GM18870 (cell line): ENCODE measurements at regions not wholly inside any gene's neighbourhood (a gene's known extent, or its start where the extent isn't known, plus 50 kb on each side); places are given as distances from the start of the nearest gene placed in this dataset.

ENCODE experiments used
- ATAC-seq: cut with Tn5 transposase; IDR thresholded peaks from one replicate; pipeline ENCODE4 v1.9.1; 2021; ENCODE audit warnings: moderate library complexity; ENCODE audit not compliant: unreplicated experiment

- ATAC-seq: no peak
Observed at GRCh38 chr3:84439476-84439875, 519.3 kb upstream of the CADM2 start.

- ATAC-seq: no peak
Observed at GRCh38 chr3:84440291-84440690, 518.5 kb upstream of the CADM2 start.

GRCh38 chr3:84442533-84442932, 516.3 kb upstream of the CADM2 start:
- ATAC-seq: no peak

- ATAC-seq: no peak
Observed at GRCh38 chr3:84444726-84445521, 513.9 kb upstream of the CADM2 start.

- ATAC-seq: no peak
Observed at GRCh38 chr3:84487296-84487695, 471.5 kb upstream of the CADM2 start.

GRCh38 chr3:84504761-84505160, 454.0 kb upstream of the CADM2 start:
- no peak for ATAC-seq

- no peak for ATAC-seq
Observed at GRCh38 chr3:84510007-84510406, 448.8 kb upstream of the CADM2 start.

GRCh38 chr3:84522893-84523292, 435.9 kb upstream of the CADM2 start:
- no peak for ATAC-seq

GRCh38 chr3:84536916-84537315, 421.9 kb upstream of the CADM2 start:
- ATAC-seq: no peak

GRCh38 chr3:84538597-84538996, 420.2 kb upstream of the CADM2 start:
- ATAC-seq: no peak

GRCh38 chr3:84547207-84547606, 411.6 kb upstream of the CADM2 start:
- no peak for ATAC-seq

- ATAC-seq: peak; percentile 87
Observed at GRCh38 chr3:84547971-84548970, 410.5 kb upstream of the CADM2 start.

GRCh38 chr3:84555629-84556028, 403.2 kb upstream of the CADM2 start:
- ATAC-seq: no peak

GRCh38 chr3:84566256-84566655, 392.5 kb upstream of the CADM2 start:
- ATAC-seq: no peak

GRCh38 chr3:84567796-84568195, 391.0 kb upstream of the CADM2 start:
- no peak for ATAC-seq

- ATAC-seq: no peak
Observed at GRCh38 chr3:84573962-84574361, 384.8 kb upstream of the CADM2 start.

- ATAC-seq: no peak
Observed at GRCh38 chr3:84586427-84586826, 372.4 kb upstream of the CADM2 start.

GRCh38 chr3:84600703-84601225, 358.0 kb upstream of the CADM2 start:
- ATAC-seq: no peak

GRCh38 chr3:84601303-84601702, 357.5 kb upstream of the CADM2 start:
- ATAC-seq: no peak

GRCh38 chr3:84621823-84622222, 337.0 kb upstream of the CADM2 start:
- no peak for ATAC-seq

GRCh38 chr3:84634668-84635067, 324.1 kb upstream of the CADM2 start:
- ATAC-seq: no peak

GRCh38 chr3:84637272-84637671, 321.5 kb upstream of the CADM2 start:
- no peak for ATAC-seq
